ENCODE measurements at regions not wholly inside any gene's neighbourhood (a gene's known extent, or its start where the extent isn't known, plus 50 kb on each side); places are given as distances from the start of the nearest gene placed in this dataset.

- Histone ChIP-seq H3K79me1 (ENCODE audit: low read depth in 1 of 2, low read length in 2 of 2) (no peaks in the 10 kb centered on the region), H3K4me2 (ENCODE audit: low read depth, low read length) (no peak overlapping the region), H3K18ac (ENCODE audit: low read depth, low read length) (no peak overlapping the region), H3K14ac (replicated peaks; ENCODE audit: low read depth, low read length) (no peak overlapping the region), H4K20me1 (ENCODE audit: insufficient read depth, low read length) (no peaks in the 10 kb centered on the region), H2AK5ac (ENCODE audit: low read depth, low read length) (no peak overlapping the region), H2BK20ac (ENCODE audit: low read depth, low read length) (no peak overlapping the region), H4K91ac (ENCODE audit: insufficient read depth, low read depth, low read length) (no peak overlapping the region), H3K56ac (ENCODE audit: extremely low read depth, insufficient read depth, low read length) (no peak overlapping the region), H3K9me3 (ENCODE audit: control insufficient read depth, insufficient read depth, low read length) (peaks cover 2% of the 10 kb centered on the region), H2BK120ac (ENCODE audit: low read depth, low read length) (no peak overlapping the region), H4K5ac (ENCODE audit: low read depth, low read length) (no peak overlapping the region), H3K36me3 (ENCODE audit: control insufficient read depth, insufficient read depth, low read length) (no peaks in the 10 kb centered on the region), H2AFZ (replicated peaks; ENCODE audit: low read length, poor library complexity) (no peak overlapping the region), H3K4ac (ENCODE audit: low read depth, low read length) (no peak overlapping the region), H3K27me3 (ENCODE audit: control insufficient read depth, insufficient read depth, low read length) (no peaks in the 10 kb centered on the region), H3K4me3 (ENCODE audit: insufficient read depth, low read depth, low read length) (no peak overlapping the region), H2AK9ac (replicated peaks; ENCODE audit: low read depth, low read length, poor library complexity) (no peak overlapping the region), H4K8ac (ENCODE audit: low read depth in 2 of 2, low read length in 2 of 2) (no peak overlapping the region), H3K4me1 (ENCODE audit: control insufficient read depth, insufficient read depth, low read length) (no peaks in the 10 kb centered on the region), H3K9ac (ENCODE audit: low read depth, low read length) (no peak overlapping the region), H2BK15ac (ENCODE audit: low read depth, low read length) (no peak overlapping the region), H3K9me1 (ENCODE audit: insufficient read depth, low read length) (no peaks in the 10 kb centered on the region), H2BK5ac (ENCODE audit: low read depth, low read length, poor library complexity, severe bottlenecking) (no peak overlapping the region), H3K23ac (ENCODE audit: low read depth, low read length) (no peak overlapping the region), H3K27ac (ENCODE audit: insufficient read depth, low read length) (no peak overlapping the region)
- BruUV-seq (replicated peaks): no TSS peak
- in situ Hi-C loops (cut with MboI; ENCODE audit: low sequenced_read_pairs) (no loop called here), intact Hi-C loops (cut with micrococcal nuclease) (no loop called here), dilution Hi-C loops (cut with HindIII; ENCODE audit: low sequenced_read_pairs, unreplicated experiment) (no loop called here)
- no CpG with 5 or more reads among the region's 3 CpGs for WGBS, 2 experiments (ENCODE audit: extremely low coverage in 2 of 2, insufficient read length in 1 of 2)
- ChIA-PET CTCF (no interaction called here), POLR2A (ENCODE audit: unreplicated experiment) (no interaction called here)
- no peak for TF ChIP-seq RAD21 (IDR thresholded peaks at IDR 0.05; ENCODE audit: low read length)
- no peak for TF ChIP-seq MXI1 (IDR thresholded peaks at IDR 0.05; ENCODE audit: borderline replicate concordance, low read depth, low read length)
- TF ChIP-seq NFE2L2 (IDR thresholded peaks at IDR 0.05; ENCODE audit: low read depth, low read length): no peak
- no peak for TF ChIP-seq SMC3 (IDR thresholded peaks at IDR 0.05; ENCODE audit: low read depth, low read length)
- TF ChIP-seq BHLHE40 (IDR thresholded peaks at IDR 0.05; ENCODE audit: low read depth, low read length): no peak
- TF ChIP-seq USF2 (IDR thresholded peaks at IDR 0.05; ENCODE audit: low read depth, low read length): no peak
- no peak for TF ChIP-seq CHD1 (IDR thresholded peaks at IDR 0.05; ENCODE audit: low read depth, low read length)
- TF ChIP-seq ELK1 (IDR thresholded peaks at IDR 0.05; ENCODE audit: borderline replicate concordance, low read depth, low read length): no peak
- no peak for TF ChIP-seq MAZ (IDR thresholded peaks at IDR 0.05; ENCODE audit: borderline replicate concordance, low read depth, low read length)
- TF ChIP-seq CTCF (conservative IDR thresholded peaks at IDR 0.05; ENCODE audit: low read depth, low read length): no peak
- no peak for TF ChIP-seq CEBPB (IDR thresholded peaks at IDR 0.05; ENCODE audit: low read depth, low read length)
- TF ChIP-seq RCOR1 (IDR thresholded peaks at IDR 0.05; ENCODE audit: insufficient replicate concordance, low read length): no peak
- TF ChIP-seq RFX5 (IDR thresholded peaks at IDR 0.05; ENCODE audit: low read depth, low read length): no peak
- ATAC-seq (ENCODE audit: low read depth): no peak
- DNase-seq: no peak
Observed at GRCh38 chr16:51402785-51403184, 251.7 kb upstream of the SALL1 start.

Data from IMR-90 (cell line).